NCI-H1048 (cell line): ENCODE measurements at regions not wholly inside any gene's neighbourhood (a gene's known extent, or its start where the extent isn't known, plus 50 kb on each side); places are given as distances from the start of the nearest gene placed in this dataset.
"Not testable (repeated sequence)": the region's sequence is repeated elsewhere in the genome, so short reads cannot be mapped to it uniquely, and the experiment has no call there.

Source experiments
- DNase-seq: peaks from one replicate; lab custom pipeline; 2025; lab: John Stamatoyannopoulos, UW

DNA sequence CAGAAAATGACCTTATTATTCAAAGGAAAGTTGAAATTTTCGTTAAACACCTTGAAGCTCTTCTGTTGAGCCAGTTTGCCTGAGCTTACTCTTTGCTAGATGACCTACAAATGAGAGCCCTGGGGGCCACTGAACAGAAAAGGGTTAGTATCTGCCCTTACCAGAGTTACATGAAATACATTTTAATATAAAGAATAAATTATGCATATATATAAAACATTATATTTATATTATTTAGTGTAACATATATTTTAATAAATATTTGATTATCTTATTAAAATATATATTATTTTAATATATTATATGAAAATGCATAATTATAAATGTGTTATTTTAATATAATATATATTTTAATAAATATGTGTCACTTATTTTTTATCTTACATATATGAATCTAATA is 628.4 kb upstream of the TPK1 start:
- no peak for DNase-seq

DNA sequence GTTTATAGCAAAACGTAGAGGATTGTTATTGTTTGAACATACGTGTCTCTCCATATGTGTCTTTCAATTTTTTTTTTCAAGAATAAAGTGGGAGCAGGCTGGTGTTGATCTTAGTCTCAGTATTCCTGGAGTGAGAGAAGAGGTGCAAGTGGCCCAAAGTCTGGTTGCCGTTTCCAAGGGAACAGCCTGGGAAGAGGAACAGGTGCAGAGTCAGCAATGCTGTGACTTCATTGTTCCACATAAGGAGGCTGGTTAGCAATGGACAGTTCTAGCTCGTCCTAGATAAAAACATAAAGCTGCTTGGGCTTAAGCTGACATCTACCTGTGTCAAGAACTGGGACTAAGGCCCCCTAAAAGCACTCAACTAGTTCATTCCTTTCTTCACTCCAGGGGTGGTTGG is 626.6 kb upstream of the TPK1 start:
- no peak for DNase-seq

DNA sequence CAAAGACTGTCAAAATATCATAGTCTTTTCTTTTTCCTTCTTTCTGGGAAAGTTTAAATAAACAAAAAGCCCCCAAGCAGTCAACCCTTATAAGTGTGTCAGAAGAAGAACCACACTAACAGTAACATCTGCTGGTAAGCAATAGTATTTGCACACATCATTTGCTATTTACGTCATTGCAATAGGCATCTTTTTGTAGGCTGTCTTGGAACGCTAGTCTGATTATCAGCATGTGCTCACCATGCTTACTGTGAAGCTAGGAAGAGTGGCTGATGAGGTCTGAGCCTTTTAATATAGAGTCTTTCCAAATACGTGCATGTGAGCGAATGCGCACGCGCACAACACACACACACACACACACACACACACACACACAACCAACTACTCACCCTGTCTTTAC is 599.0 kb upstream of the TPK1 start:
- no peak for DNase-seq

DNA sequence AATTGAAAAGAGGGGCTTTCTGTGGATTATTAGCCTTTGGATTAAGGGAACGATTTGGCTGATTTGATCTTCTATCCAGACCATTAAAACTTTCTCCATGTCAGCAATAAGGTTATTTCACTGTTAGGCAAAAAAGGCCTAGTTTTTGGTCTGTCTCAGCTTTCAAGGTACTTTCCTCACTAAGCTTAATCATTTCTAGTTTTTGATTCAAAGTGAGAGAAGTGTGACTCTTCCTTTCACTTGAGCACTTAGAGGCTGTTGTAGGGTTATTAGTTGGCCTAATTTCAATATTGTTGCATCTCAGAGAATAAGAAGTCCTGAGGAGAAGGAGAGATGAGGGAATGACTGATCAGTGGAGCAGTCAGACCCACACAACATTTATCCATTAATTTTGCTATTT is 596.0 kb upstream of the TPK1 start:
- DNase-seq: no peak

DNA sequence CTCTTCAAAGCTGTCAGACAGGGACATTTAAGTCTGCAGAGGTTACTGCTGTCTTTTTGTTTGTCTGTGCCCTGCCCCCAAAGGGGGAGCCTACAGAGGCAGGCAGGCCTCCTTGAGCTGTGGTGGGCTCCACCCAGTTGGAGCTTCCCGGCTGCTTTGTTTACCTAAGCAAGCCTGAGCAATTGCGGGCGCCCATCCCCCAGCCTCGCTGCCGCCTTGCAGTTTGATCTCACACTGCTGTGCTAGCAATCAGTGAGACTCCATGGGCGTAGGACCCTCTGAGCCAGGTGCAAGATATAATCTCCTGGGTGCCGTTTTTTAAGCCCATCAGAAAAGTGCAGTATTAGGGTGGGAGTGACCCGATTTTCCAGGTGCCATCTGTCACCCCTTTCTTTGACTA is 582.6 kb upstream of the TPK1 start:
- DNase-seq: not testable (repeated sequence)

DNA sequence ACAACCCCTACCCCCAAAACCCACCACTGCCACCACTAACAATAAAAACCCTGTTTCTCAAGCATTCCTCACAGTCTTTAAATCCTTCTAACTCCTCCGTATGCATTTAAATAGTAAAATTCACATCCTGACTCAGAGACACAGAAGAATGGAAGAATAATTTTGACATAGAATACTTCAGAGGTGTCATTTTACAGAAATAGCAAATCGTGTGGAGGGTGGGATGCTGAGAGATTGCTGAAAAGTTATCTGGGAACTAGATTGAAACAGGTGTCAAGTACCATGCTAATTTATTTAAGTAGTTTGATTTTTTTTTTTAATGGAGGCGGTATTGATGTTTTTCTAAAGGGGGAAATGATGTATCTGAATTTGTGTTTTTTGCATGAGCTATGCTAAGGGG is 575.2 kb upstream of the TPK1 start:
- no peak for DNase-seq

DNA sequence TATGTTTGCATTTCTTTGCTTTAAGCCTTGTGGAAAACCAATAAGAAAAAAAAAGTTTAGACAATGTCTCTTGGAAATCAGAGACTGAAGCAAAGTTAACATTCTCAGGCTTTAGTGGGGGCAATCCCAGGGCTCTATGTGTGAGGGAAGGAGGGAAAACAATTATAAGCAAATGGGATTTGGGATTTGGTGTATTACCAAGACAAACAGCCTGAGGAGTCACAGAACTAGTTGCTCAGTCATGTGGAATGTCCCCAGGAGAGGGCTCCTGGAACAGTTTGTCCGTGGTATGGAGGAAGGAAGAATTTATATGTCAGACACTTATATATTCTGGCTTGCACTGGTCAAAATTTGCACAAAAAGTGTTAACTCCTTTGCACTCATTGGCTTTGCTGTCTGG is 562.9 kb upstream of the TPK1 start:
- DNase-seq: no peak

DNA sequence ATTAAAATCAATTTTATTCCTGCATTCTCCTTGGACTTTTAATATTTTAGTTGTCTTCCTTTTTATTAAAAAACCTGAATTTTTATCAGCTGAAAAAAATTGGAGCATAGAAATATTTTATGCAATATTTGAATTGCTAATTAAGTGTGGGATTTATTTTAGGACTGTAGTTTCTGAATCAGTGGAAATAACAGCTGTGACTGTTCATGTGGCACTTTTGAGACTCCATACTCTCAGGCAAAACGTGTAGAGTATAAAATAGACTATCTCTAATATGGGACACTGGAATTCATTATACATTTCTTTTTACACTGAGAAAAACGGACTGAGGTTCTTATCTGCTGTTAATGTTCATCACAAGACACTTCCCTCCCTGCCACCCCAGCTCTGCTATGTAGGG is 558.3 kb upstream of the TPK1 start:
- no peak for DNase-seq

DNA sequence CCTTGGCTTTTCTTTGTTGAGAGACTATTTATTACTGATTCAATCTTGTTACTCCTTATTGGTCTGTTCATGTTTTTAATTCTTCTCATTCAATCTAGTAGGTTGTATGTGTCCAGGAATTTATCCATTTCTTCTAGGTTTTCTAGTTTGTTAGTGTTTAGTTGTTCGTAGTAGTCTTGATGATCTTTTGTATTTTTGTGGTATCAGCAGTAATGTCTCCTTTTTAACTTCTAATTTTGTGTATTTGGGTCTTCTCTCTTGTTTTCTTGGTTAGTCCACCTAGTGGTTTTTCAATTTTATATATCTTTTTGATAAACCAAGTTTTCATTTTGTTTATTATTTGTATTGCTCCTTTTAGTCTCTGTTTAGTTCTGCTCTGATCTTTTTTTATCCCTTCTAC is 546.9 kb upstream of the TPK1 start:
- DNase-seq: no peak

DNA sequence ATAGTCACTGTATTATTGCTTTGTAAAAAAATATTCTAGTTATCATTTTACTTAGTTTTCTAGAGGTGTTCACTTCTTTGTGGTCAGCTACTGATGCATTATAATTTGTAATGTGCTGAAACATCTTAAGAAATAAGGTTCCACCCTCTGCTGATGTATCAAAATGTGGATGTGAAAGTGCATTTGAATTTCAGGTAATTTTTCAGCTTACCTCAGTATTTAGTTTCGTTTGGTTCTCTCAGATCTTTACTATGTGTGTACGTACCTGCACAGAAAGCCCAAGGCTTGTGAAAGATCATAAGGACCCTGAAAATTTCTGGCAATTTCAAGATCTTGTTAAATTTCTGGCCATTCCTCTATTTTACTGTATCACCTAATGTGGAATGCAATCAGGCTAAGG is 542.3 kb upstream of the TPK1 start:
- no peak for DNase-seq

DNA sequence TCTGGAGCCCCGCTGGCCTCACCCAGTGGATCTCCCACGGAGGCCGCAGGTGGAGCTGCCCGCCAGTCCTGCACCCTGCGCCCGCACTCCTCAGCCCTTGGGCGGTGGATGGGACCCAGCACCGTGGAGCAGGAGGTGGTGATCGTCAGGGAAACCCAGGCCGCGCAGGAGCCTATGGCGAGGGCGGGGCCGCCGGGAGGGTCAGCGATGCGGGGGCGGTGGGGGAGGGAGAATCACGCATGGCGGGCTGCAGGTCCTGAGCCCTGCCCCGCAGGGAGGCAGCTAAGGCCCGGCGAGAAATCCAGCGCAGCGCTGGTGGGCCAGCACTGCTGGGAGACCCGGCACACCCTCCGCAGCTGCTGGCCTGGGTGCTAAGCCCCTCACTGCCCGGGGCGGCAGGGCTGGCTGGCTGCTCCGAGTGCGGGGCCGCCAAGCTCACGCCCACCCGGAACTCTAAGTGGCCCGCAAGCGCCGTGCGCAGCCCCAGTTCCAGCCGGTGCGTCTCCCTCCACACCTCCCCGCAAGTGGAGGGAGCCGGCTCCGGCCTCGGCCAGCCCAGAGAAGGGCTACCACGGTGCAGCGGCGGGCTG is 524.8 kb upstream of the TPK1 start:
- no peak for DNase-seq

DNA sequence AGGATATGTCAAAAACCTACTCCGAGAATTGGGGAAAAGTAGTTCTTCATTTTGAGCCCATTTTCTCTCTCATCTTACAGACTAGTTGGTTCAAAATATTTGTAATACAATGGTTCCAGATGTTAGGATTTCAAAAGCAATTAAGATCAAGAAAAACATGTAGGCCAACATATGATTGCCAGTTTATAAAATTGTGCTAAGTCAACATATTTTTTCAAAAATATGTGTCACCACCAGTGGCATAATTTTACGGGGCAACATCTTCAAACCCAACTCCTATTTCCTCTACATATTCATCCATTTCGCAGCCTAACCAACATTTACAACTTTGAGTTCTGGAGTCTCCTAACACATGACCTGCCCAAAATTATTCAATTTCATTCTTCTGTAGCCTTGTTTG is 514.5 kb upstream of the TPK1 start:
- DNase-seq: no peak

DNA sequence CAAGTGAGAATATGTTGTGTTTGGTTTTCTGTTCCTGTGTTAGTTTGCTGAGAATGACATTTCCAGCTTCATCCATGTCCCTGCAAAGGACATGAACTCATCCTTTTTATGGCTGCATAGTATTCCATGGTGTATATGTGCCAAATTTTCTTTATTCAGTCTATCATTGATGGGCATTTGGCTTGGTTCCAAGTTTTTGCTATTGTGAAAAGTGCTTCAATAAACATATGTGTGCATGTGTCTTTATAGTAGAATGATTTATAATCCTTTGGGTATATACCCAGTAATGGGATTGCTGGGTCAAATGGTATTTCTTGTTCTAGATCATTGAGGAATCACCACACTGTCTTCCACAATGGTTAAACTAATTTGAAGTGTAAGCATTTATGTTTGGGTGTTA is 513.6 kb upstream of the TPK1 start:
- DNase-seq: not testable (repeated sequence)

DNA sequence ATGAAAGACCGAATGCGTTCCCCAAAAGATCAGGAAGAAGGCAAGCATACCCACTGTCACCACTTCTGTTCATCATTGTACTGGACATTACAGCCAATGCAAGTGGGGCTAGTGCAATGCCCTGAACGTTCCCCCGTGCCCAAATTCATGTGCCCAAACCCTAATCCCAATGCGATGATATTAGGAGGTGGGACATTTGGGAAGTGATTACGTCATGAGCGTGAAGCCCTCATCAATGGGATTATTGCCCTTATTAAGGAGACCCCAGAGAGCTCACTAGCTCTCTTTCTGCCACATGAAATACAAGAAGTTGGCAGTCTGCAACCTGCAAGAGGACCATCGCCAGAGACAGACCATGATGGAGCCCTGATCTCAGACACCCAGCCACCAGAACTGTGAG is 511.4 kb upstream of the TPK1 start:
- no peak for DNase-seq

DNA sequence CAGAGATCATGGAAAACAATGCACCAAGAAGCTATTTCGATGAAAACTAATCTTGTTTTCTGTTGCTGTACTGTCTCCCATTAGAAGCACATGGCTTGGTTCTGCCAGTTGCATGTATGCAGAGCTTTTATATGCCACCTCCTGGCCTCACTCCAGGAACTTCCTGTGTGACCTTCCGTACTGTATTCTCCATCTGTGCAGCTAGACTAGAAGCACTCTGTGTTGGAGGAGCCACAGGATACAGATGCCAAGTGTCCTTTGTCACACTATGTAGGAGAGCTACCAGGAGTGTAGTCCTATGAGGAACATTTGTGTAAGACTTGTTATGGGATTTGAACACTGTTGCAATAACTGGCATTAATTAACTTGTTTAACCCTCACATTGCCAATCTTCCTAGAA is 503.5 kb upstream of the TPK1 start:
- no peak for DNase-seq

DNA sequence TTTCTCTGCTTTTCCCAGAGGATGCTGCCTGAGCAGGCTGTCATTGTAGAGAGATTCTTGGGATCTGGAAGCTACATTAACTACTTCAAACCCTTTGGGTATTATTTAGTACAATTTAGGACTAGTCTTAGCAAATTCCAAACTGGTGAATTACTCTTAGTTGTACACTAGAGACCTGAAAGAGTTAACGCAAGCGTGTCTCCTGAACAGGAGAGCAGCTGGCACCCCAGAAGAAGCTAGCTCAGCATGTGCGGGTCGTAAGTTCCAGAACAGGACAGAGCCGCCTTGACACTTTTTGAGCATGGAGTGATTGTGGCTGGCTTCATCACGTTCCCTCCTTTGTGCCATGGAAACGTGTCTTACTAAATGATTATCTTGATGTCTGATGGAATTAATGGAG is 495.7 kb upstream of the TPK1 start:
- no peak for DNase-seq

DNA sequence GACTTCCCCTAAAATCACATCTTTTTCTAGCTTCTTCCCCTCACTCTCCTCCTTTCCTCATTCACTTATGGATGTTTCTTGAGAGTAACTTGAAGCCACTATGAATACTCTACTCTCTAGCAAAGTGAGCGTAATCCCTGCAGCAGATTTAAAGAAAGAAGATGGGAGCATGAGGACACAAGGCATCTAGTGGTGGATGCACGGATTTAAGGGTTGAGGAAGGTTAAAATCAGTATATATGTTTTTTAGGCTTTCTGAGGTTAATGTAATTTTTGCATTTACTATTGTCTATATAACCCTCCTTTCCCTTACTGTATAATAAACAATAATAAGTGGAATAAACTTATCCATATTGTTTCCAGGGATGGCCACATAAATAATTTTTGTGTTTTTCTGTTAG is 495.2 kb upstream of the TPK1 start:
- no peak for DNase-seq

DNA sequence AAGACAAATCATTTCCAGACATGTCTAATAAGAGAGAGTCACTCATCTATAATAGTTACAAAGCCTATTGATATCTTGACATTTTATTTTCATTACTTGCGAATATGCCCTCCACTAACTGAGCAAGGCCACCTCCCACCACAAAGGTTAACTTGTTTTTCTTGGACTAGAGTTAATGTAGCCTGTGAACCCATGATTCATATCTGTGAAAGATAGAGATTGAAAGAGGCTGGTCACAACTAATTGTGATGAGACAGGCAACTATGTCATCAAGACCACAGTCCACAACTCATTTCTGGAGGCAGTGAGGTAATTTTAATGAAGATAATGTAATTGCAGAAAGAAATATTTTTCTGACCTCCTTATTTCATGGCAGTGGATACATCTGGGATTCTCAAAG is 491.8 kb upstream of the TPK1 start:
- no peak for DNase-seq

DNA sequence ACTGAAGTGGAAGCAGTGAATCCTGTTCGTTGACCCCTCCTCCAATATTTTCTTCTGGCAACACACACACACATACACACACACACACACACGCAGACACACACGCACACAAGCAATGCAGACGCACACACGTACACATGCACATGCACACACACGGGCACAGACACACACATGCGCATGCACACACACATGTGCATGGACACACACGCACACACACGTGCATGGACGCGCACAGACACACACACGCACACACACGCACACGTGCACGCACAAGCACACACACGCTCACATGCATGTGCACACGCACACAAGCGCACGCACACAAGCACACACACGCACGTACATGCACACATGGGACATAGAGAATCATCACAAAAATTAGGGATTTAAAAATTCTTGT is 488.2 kb upstream of the TPK1 start:
- DNase-seq: no peak

DNA sequence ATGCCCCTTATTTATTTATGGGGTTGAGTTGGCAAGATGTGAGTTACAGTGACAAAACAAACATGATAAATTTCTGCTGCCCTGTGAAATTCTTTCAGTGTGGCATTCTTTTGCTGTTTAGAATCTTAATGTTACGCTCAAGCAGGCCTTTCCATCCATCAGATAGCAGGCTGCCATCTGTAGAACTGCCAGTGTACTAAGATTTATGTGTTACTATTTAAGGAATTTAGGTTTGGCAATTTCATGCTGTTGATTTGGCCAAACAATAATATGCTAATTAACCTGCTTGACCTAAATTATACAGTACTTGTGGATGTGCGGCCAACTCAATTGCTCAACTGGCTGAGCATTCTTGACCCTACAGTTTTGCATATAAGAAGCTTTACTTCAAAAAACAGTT is 477.7 kb upstream of the TPK1 start:
- DNase-seq: no peak

DNA sequence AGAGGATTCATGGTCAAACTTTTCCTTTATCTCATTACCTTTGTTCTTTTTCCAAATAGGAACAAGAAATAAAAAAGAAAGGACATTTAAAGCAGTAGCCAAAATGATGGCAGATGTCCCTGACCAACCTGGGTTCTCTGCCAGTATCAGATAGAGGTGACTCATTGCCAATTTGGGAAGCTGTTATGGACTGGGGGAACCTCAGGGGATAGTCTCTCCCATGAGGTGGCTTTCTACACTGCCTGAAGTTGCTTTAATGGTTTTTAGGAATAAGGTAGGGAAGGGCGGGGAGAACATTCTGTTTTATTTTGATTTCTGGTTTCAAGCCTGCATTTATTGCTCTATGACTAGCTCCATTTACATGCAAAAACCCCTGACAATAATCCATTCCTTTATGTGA is 457.9 kb upstream of the TPK1 start:
- DNase-seq: no peak

DNA sequence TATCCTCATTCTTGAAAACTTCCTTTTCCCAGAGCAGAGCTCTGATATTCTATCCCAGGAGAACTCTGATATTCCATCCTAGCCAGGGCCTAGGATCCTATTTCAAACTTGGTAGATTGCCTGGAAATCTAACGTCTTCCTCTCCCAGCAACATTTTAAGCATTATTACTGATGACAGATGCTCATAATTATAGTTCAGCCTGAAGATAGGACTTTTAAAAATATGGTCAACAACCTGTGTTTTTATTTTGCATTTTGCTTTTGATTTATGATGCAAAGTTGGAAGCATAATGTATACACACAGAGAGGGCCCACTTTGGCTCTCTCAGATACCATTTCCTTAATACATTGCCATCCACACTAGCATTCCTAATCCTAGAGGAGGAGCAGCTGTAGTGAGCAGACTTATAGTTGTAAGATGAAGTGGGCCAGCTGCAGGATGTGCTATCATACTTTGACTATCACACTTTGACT is 457.4 kb upstream of the TPK1 start:
- no peak for DNase-seq

DNA sequence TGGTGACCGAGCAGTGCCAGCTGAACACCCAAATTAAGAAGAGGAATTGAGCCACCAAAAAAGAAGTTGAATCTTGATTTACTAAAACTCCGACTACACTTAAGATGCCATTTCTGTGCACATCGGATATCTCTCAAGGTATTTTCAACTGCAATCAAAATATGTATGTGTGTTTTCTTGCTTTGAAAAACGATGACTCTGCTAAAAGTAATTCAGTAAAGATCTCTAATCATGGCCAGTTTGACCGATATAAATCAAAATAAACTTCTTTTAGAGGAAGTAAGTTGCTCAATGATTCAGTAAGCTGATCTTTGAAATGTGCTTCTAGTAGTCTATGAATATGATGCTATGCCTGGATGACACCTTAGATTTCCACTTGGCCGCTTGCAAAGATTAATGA is 453.5 kb upstream of the TPK1 start:
- no peak for DNase-seq

DNA sequence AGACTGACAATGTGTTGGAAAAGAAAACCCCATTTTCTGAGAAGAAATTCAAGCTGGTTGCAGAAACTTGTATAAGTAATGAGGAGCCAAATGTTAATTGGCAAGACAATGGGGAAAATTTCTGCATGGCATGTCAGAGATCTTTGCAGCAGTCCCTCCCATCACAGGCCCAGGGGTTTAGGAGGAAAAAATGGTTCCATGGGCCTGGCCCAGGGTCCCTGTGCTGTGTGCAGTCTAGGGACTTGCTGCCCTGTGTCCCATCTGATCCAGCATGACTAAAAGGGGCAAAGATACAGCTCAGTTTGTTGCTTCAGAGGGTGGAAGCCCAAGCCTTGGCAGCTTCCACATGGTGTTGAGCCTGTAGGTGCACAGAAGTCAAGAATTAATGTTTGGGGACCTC is 440.3 kb upstream of the TPK1 start:
- no peak for DNase-seq
